Small intestine (tissue), 7 donors: ENCODE measurements at regions not wholly inside any gene's neighbourhood (a gene's known extent, or its start where the extent isn't known, plus 50 kb on each side); places are given as distances from the start of the nearest gene placed in this dataset.

Experiments
- DNase-seq, 2 donors: peaks; one replicate each; pipeline versions ENCODE4 v3.0.0 to v3.0.0-alpha.2; 2013
- FAIRE-seq: peaks from 2 replicates; lab custom pipeline; 2012; peaks lifted over from hg19 to GRCh38; lab: Jason Lieb, UNC
- H3K27ac ChIP-seq, 3 donors: one replicate each; pipeline ENCODE4 v1.5.1; 2013; ENCODE audit warnings: low read length in 2 of 3, mild to moderate bottlenecking in 2 of 3, control low read depth in 1 of 3, inconsistent platforms in 1 of 3, low read depth in 1 of 3, moderate library complexity in 1 of 3
- H3K27me3 ChIP-seq, 3 donors: one replicate each; pipeline ENCODE4 v1.6.1; 2013; ENCODE audit warnings: low read length in 3 of 3, inconsistent platforms in 1 of 3; ENCODE audit not compliant: control insufficient read depth in 3 of 3, insufficient read depth in 3 of 3
- H3K36me3 ChIP-seq, 3 donors: one replicate each; pipeline ENCODE4 v1.6.1; 2013; ENCODE audit warnings: low read length in 3 of 3, inconsistent platforms in 1 of 3, low read depth in 1 of 3, mild to moderate bottlenecking in 1 of 3, moderate library complexity in 1 of 3; ENCODE audit not compliant: control insufficient read depth in 3 of 3, insufficient read depth in 2 of 3
- H3K4me1 ChIP-seq, 3 donors: one replicate each; pipeline ENCODE4 v1.6.1; 2013; ENCODE audit warnings: low read length in 2 of 3, inconsistent platforms in 1 of 3, low read depth in 1 of 3, mild to moderate bottlenecking in 1 of 3, moderate library complexity in 1 of 3; ENCODE audit not compliant: control insufficient read depth in 3 of 3, insufficient read depth in 2 of 3
- H3K4me3 ChIP-seq, 3 donors: one replicate each; pipeline ENCODE4 v1.5.1; 2013; ENCODE audit warnings: low read length in 3 of 3, control low read depth in 1 of 3, inconsistent platforms in 1 of 3, low read depth in 1 of 3, mild to moderate bottlenecking in 1 of 3, moderate library complexity in 1 of 3
- H3K9me3 ChIP-seq, 2 donors: one replicate each; pipeline ENCODE4 v1.6.1; 2013; ENCODE audit warnings: low read depth in 1 of 2, low read length in 1 of 2; ENCODE audit not compliant: control insufficient read depth in 2 of 2, insufficient read depth in 1 of 2
- WGBS, 3 donors: extraction: QIAGEN DNeasy Blood & Tissue Kit; methylation state at CpG; one replicate each; pipeline ENCODE4 v1.1.7; 2013; 5-methylcytosine and 5-hydroxymethylcytosine counted together
- donor health status: healthy with polysubstance abuse.
- donor health status: control.
- donor health status: control.
- donor health status: Bipolar disorder and iron deficiency.
- donor health status: healthy.

DNA sequence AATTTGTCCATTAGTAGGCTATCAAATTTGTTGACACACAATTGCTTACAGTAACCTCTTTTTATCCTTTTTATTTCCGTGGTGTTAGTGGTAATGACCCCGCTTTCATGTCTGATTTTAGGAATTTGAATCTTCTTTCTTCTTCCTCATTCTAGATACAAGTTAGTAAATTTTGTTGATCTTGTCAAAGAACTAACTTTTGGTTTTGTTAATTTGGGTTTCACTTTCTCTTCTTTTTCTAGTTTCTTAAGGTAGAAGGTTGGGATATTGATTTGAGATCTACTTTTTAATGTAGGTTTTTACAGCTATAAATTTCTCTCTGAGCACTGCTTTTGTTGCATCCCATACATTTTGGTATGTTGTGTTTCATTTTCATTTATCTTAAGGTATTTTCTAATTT, 53.3 kb upstream of the SLC7A1 start:
- no peak for DNase-seq
- Histone ChIP-seq H3K27me3 (no peaks in the 10 kb centered on the region), H3K4me3 (no peak overlapping the region), H3K9me3 (no peaks in the 10 kb centered on the region), H3K36me3 (no peaks in the 10 kb centered on the region), H3K4me1 (no peaks in the 10 kb centered on the region), H3K27ac (no peak overlapping the region)
- peak; percentile 15 for FAIRE-seq
- 64 to 87% (median 70%) methylated on average over 2 of the region's 2 CpGs for WGBS, 3 donors
